K562 (cell line): ENCODE measurements at regions not wholly inside any gene's neighbourhood (a gene's known extent, or its start where the extent isn't known, plus 50 kb on each side); places are given as distances from the start of the nearest gene placed in this dataset.

Experiments used
- ATAC-seq: fragments of 200-7000 bp; cut with Tn5 transposase; 3 replicates; pipeline ENCODE4 v1.9.1; 2020; ENCODE audit warnings: moderate library complexity
- BruUV-seq: library from RNA; stranded (reverse); fragments of 400-500 nt; replicated peaks from 2 replicates; lab custom pipeline; 2021; lab: Mats Ljungman, UMichigan
- CTCF ChIA-PET: fragments of 300-600 bp; formaldehyde crosslinking; extraction: SDS; loops from one replicate; lab custom pipeline; 2021; ENCODE audit warnings: low intra/inter-chr PET ratio; lab: Yijun Ruan, JAX
- POLR2A ChIA-PET: fragments of 300-600, 350-650 bp; sonication (Branson Sonifier 250); formaldehyde crosslinking; extraction: SDS; loops from one replicate; lab custom pipeline; 2021; ENCODE audit warnings: antibody characterized with exemption, inconsistent platforms; lab: Yijun Ruan, JAX
- DNase-seq, 4 experiments: peaks; one replicate each; pipeline versions ENCODE4 v3.0.0 to v3.0.0-alpha.2; 2011 to 2018; ENCODE audit warnings: low spot score in 3 of 4, mixed read lengths in 3 of 4; ENCODE audit errors: extremely low read depth in 1 of 4
- FAIRE-seq: peaks from 2 replicates; lab custom pipeline; 2011; peaks lifted over from hg19 to GRCh38; lab: Jason Lieb, UNC
- H2AFZ ChIP-seq: 2 replicates; pipeline ENCODE4 v1.6.0; 2011; ENCODE audit warnings: low read depth, low read length, control low read depth, inconsistent platforms
- H3K27ac ChIP-seq: fragments of 200-600 bp; 3 replicates; pipeline ENCODE4 v1.8.0; 2011; ENCODE audit warnings: low read depth, mild to moderate bottlenecking, control low read depth, inconsistent platforms, low read length, moderate library complexity, mixed read lengths; ENCODE audit errors: extremely low read depth
- H3K27me3 ChIP-seq, 2 experiments: fragments of 300-600 bp in 1 of 2; 2 replicates in 1 of 2; 3 replicates in 1 of 2; pipeline versions ENCODE4 v1.6.0 to v1.8.0; 2011; ENCODE audit warnings: inconsistent platforms in 2 of 2, low read length in 2 of 2, mild to moderate bottlenecking in 1 of 2, mixed read lengths in 1 of 2, moderate library complexity in 1 of 2; ENCODE audit not compliant: control insufficient read depth in 2 of 2, insufficient read depth in 2 of 2
- H3K36me3 ChIP-seq: fragments of 300-600 bp; 3 replicates; pipeline ENCODE4 v1.8.0; 2011; ENCODE audit warnings: mild to moderate bottlenecking, low read length, inconsistent platforms; ENCODE audit not compliant: control insufficient read depth, insufficient read depth
- H3K4me1 ChIP-seq, 2 experiments: fragments of 200-600 bp in 1 of 2; replicated peaks in 1 of 2; 2 replicates in 1 of 2; 3 replicates in 1 of 2; pipeline versions ENCODE4 v1.5.1 to v1.8.0; 2011; ENCODE audit warnings: inconsistent platforms in 2 of 2, low read length in 2 of 2, mild to moderate bottlenecking in 1 of 2, mixed read lengths in 1 of 2, moderate library complexity in 1 of 2; ENCODE audit not compliant: control insufficient read depth in 2 of 2, insufficient read depth in 2 of 2
- H3K4me2 ChIP-seq: 2 replicates; pipeline ENCODE4 v1.6.1; 2011; ENCODE audit warnings: low read length, control low read depth, inconsistent platforms, mixed read lengths; ENCODE audit not compliant: insufficient read depth
- H3K4me3 ChIP-seq: fragments of 200-600 bp; sonication (generic), shearing (Covaris generic); 2 replicates; pipeline ENCODE4 v1.5.1; 2016; ENCODE audit warnings: control low read depth, inconsistent platforms
- H3K79me2 ChIP-seq: fragments of 200-600 bp; 3 replicates; pipeline ENCODE4 v1.8.0; 2011; ENCODE audit warnings: low read length, inconsistent platforms; ENCODE audit not compliant: control insufficient read depth, insufficient read depth
- H3K9ac ChIP-seq, 2 experiments: 2 replicates each; pipeline versions ENCODE4 v1.6.0 to v1.6.1; 2011; ENCODE audit warnings: low read depth in 2 of 2, low read length in 2 of 2, control low read depth in 1 of 2, inconsistent platforms in 1 of 2, mild to moderate bottlenecking in 1 of 2, mixed read lengths in 1 of 2; ENCODE audit not compliant: insufficient read depth in 1 of 2
- H3K9me1 ChIP-seq: one replicate; pipeline ENCODE4 v1.6.0; 2011; ENCODE audit warnings: inconsistent platforms, mild to moderate bottlenecking, low read length, moderate library complexity; ENCODE audit not compliant: control insufficient read depth, insufficient read depth
- H3K9me3 ChIP-seq: replicated peaks from 2 replicates; pipeline ENCODE4 v1.5.1; 2011; ENCODE audit warnings: low read depth, low read length, inconsistent platforms; ENCODE audit not compliant: control insufficient read depth, insufficient read depth
- H4K20me1 ChIP-seq: replicated peaks from 2 replicates; pipeline ENCODE4 v1.6.1; 2011; ENCODE audit warnings: low read length, inconsistent platforms, mixed read lengths; ENCODE audit not compliant: control insufficient read depth, insufficient read depth
- CHD4 ChIP-seq: fragments of 200-600 bp; sonication (generic); IDR thresholded peaks from 3 replicates; pipeline ENCODE4 v1.6.1; 2012; ENCODE audit warnings: low read depth, mild to moderate bottlenecking, mixed read lengths, low read length, inconsistent platforms; ENCODE audit not compliant: insufficient read depth, insufficient replicate concordance, poor library complexity, severe bottlenecking
- CLOCK ChIP-seq: fragments of 250-450 bp; sonication (Bioruptor Pico); IDR thresholded peaks from 2 replicates; pipeline ENCODE4 v1.4.0; 2020; ENCODE audit warnings: mild to moderate bottlenecking, moderate library complexity, borderline replicate concordance
- CTCF ChIP-seq, 3 experiments: IDR thresholded peaks in 2 of 3; conservative IDR thresholded peaks in 1 of 3; 2 replicates each; pipeline ENCODE4 v1.5.1; 2011 to 2012; ENCODE audit warnings: low read length in 3 of 3, mild to moderate bottlenecking in 3 of 3, control low read depth in 2 of 3, improper control_type of control experiment in 1 of 3, inconsistent platforms in 1 of 3, low read depth in 1 of 3, mixed read lengths in 1 of 3, moderate library complexity in 1 of 3; ENCODE audit not compliant: insufficient read depth in 2 of 3
- ESRRA ChIP-seq: fragments of 450-650 bp; IDR thresholded peaks from 2 replicates; pipeline ENCODE4 v1.6.1; 2014; ENCODE audit warnings: low read depth, mild to moderate bottlenecking, moderate library complexity, borderline replicate concordance
- FOXM1 ChIP-seq, 2 experiments: fragments of 450-650 bp in 1 of 2; sonication (generic) in 1 of 2; formaldehyde crosslinking in 1 of 2; IDR thresholded peaks; 2 replicates each; pipeline versions ENCODE4 v1.6.1 to v1.9.0; 2017 to 2022; ENCODE audit warnings: low read depth in 2 of 2, mild to moderate bottlenecking in 2 of 2, missing genetic modification reagents in 1 of 2, moderate library complexity in 1 of 2
- HLTF ChIP-seq: fragments of 450-650 bp; IDR thresholded peaks from 2 replicates; pipeline ENCODE4 v1.6.1; 2016
- KDM1A ChIP-seq, 2 experiments: fragments of 450-650 bp; IDR thresholded peaks; 2 replicates each; pipeline ENCODE4 v1.6.1; 2016; ENCODE audit warnings: mild to moderate bottlenecking in 2 of 2
- KLF10 ChIP-seq: fragments of 250-450 bp; sonication (Bioruptor Pico); IDR thresholded peaks from 2 replicates; pipeline ENCODE4 v1.6.1; 2021; ENCODE audit warnings: matching md5 sums
- TEAD4 ChIP-seq, 2 experiments: sonication (generic) in 1 of 2; formaldehyde crosslinking in 1 of 2; IDR thresholded peaks; 2 replicates each; pipeline versions ENCODE4 v1.6.1 to v1.8.0; 2012 to 2022; ENCODE audit warnings: borderline replicate concordance in 1 of 2, inconsistent platforms in 1 of 2, low read length in 1 of 2, mild to moderate bottlenecking in 1 of 2, missing genetic modification reagents in 1 of 2
- TSC22D4 ChIP-seq: fragments of 450-650 bp; IDR thresholded peaks from 2 replicates; pipeline ENCODE4 v1.6.1; 2016; ENCODE audit warnings: missing genetic modification characterization, missing biosample characterization, control low read depth
- TSHZ1 ChIP-seq: fragments of 250-450 bp; sonication (Bioruptor Pico); IDR thresholded peaks from 2 replicates; pipeline ENCODE4 v1.4.0; 2020; ENCODE audit warnings: mild to moderate bottlenecking, moderate library complexity
- ZC3H11A ChIP-seq: IDR thresholded peaks from 2 replicates; pipeline ENCODE4 v1.6.1; 2012; ENCODE audit warnings: low read depth, low read length, improper control_type of control experiment
- ZNF263 ChIP-seq: sonication (generic); formaldehyde crosslinking; IDR thresholded peaks from 2 replicates; pipeline ENCODE4 v1.8.0; 2022; ENCODE audit warnings: mild to moderate bottlenecking, missing genetic modification reagents, borderline replicate concordance
- ZNF431 ChIP-seq: sonication (generic); formaldehyde crosslinking; IDR thresholded peaks from 2 replicates; pipeline ENCODE4 v1.8.0; 2022; ENCODE audit warnings: mild to moderate bottlenecking, missing genetic modification reagents
- WGBS: fragments of 100-300 bp; shearing (Covaris generic); methylation state at CpG from one replicate; pipeline ENCODE4 v1.1.6; 2016; ENCODE audit warnings: low coverage, mixed read lengths; ENCODE audit not compliant: insufficient coverage; ENCODE audit errors: missing lambda C conversion rate; 5-methylcytosine and 5-hydroxymethylcytosine counted together
- in situ Hi-C: fragments of 300-500 bp; cut with MboI; formaldehyde crosslinking; loops from 4 replicates; pipeline ENCODE4 v1.15.0; 2018; ENCODE audit warnings: inconsistent platforms, mixed read lengths
- intact Hi-C: fragments of 100-400 bp; cut with micrococcal nuclease; formaldehyde crosslinking; loops from 2 replicates; pipeline ENCODE4 v1.14.2; 2022

GRCh38 chr10:64170791-64171190, 649.6 kb downstream of the REEP3 start:
- ChIA-PET CTCF (no interaction called here), POLR2A (no interaction called here)
- H3K79me2 ChIP-seq, result no peaks in the 10 kb centered on the region
- ATAC-seq (no peak), FAIRE-seq (no peak), DNase-seq (no peak)
- no TSS peak for BruUV-seq
- H3K4me2 ChIP-seq, result no peak overlapping the region
- no peaks in the 10 kb centered on the region for H3K9me3 ChIP-seq
- H3K9me1 ChIP-seq, result no peaks in the 10 kb centered on the region
- no peaks in the 10 kb centered on the region for H3K4me1 ChIP-seq
- intact Hi-C loops (no loop called here), in situ Hi-C loops (no loop called here)
- H2AFZ ChIP-seq, result no peak overlapping the region
- 21% methylated on average over 25 of the region's 35 CpGs for WGBS
- no peaks in the 10 kb centered on the region for H4K20me1 ChIP-seq
- no peaks in the 10 kb centered on the region for H3K36me3 ChIP-seq
- no peak overlapping the region for H3K27ac ChIP-seq
- H3K27me3 ChIP-seq, result no peaks in the 10 kb centered on the region
- H3K4me3 ChIP-seq, result no peak overlapping the region
- no peak overlapping the region for H3K9ac ChIP-seq
- TF ChIP-seq ZNF431 (CRISPR knock-in tag) (no peak), TSC22D4 (tag) (no peak), ZNF263 (no peak), HLTF (no peak), TSHZ1 (CRISPR knock-in tag) (no peak), ZC3H11A (no peak), CTCF (IDR thresholded peaks at IDR 0.05 in 2 of 3, conservative IDR thresholded peaks at IDR 0.05 in 1 of 3; ENCODE audit: insufficient read depth in 2 of 3, low read depth in 1 of 3, low read length in 3 of 3) (no peak), FOXM1 (IDR thresholded peaks at IDR 0.05; ENCODE audit: low read depth) (no peak), FOXM1 (CRISPR knock-in tag; IDR thresholded peaks at IDR 0.05; ENCODE audit: low read depth) (no peak), CHD4 (no peak), KDM1A (IDR thresholded peaks at IDR 0.05) (no peak), ESRRA (no peak), CLOCK (CRISPR knock-in tag) (no peak), KLF10 (no peak), TEAD4 (IDR thresholded peaks at IDR 0.05; ENCODE audit: low read length) (no peak), TEAD4 (CRISPR knock-in tag; IDR thresholded peaks at IDR 0.05; ENCODE audit: borderline replicate concordance) (no peak)
